BE2C (cell line): ENCODE measurements at regions not wholly inside any gene's neighbourhood (a gene's known extent, or its start where the extent isn't known, plus 50 kb on each side); places are given as distances from the start of the nearest gene placed in this dataset.

Experiments used
- DNase-seq: peaks from one replicate; pipeline ENCODE4 v3.0.0-alpha.2; 2020
- H3K27me3 ChIP-seq: fragments of 250-450 bp; sonication (Bioruptor Pico); 2 replicates; pipeline ENCODE4 v1.5.1; 2020; ENCODE audit warnings: mild to moderate bottlenecking
- H3K36me3 ChIP-seq: fragments of 250-450 bp; sonication (Bioruptor Pico); 2 replicates; pipeline ENCODE4 v1.5.1; 2020; ENCODE audit warnings: mild to moderate bottlenecking
- H3K4me1 ChIP-seq: fragments of 250-450 bp; sonication (Bioruptor Pico); 2 replicates; pipeline ENCODE4 v1.5.1; 2020
- H3K4me3 ChIP-seq: 2 replicates; pipeline ENCODE4 v1.5.1; 2011; ENCODE audit warnings: low read depth, low read length
- H3K9me3 ChIP-seq: fragments of 250-450 bp; sonication (Bioruptor Pico); 2 replicates; pipeline ENCODE4 v1.5.1; 2020
- TF ChIP-seq, protein P1 (sequence below): IDR thresholded peaks from 2 replicates; pipeline ENCODE4 v1.5.1; 2012; ENCODE audit warnings: mild to moderate bottlenecking, low read depth, low read length

- TF ChIP-seq, protein P1, sequence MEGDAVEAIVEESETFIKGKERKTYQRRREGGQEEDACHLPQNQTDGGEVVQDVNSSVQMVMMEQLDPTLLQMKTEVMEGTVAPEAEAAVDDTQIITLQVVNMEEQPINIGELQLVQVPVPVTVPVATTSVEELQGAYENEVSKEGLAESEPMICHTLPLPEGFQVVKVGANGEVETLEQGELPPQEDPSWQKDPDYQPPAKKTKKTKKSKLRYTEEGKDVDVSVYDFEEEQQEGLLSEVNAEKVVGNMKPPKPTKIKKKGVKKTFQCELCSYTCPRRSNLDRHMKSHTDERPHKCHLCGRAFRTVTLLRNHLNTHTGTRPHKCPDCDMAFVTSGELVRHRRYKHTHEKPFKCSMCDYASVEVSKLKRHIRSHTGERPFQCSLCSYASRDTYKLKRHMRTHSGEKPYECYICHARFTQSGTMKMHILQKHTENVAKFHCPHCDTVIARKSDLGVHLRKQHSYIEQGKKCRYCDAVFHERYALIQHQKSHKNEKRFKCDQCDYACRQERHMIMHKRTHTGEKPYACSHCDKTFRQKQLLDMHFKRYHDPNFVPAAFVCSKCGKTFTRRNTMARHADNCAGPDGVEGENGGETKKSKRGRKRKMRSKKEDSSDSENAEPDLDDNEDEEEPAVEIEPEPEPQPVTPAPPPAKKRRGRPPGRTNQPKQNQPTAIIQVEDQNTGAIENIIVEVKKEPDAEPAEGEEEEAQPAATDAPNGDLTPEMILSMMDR, result no peak
- 0 out of 2 replicates have a peak, but pooled peaks cover 2% of the 10 kb centered on the region for H3K4me1 ChIP-seq
- no peaks in the 10 kb centered on the region for H3K27me3 ChIP-seq
- no peaks in the 10 kb centered on the region for H3K9me3 ChIP-seq
- H3K36me3 ChIP-seq, result no peaks in the 10 kb centered on the region
- H3K4me3 ChIP-seq, result no peak overlapping the region
- DNase-seq, result no peak
Measured at GRCh38 chr12:124110372-124110883, 137.4 kb downstream of the ZNF664 start.

DNA sequence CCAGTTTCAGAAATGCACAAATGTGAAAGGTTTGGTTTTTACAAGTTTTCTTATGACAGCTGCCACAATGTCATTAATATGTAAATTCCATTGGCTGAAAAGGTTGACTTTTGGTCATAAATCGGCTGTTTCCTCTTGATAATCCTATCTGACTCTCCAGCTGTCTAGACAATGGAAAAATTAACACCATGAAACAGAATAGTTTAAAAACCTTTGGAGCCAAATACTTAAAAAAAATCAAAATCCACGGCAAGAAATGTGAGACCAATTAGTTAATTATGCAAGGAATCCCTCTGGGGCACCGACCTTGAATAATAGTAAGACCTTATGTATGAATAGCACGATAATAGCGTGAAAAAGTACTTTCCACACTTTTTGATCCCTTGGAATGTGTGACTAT lies 138.0 kb downstream of the ZNF664 start:
- DNase-seq, result no peak
- H3K36me3 ChIP-seq, result no peaks in the 10 kb centered on the region
- H3K4me3 ChIP-seq, result no peak overlapping the region
- H3K4me1 ChIP-seq, result 0 out of 2 replicates have a peak, but pooled peaks cover 2% of the 10 kb centered on the region
- no peaks in the 10 kb centered on the region for H3K9me3 ChIP-seq
- no peaks in the 10 kb centered on the region for H3K27me3 ChIP-seq
- TF ChIP-seq, protein P1, result no peak

- no peak for DNase-seq
- TF ChIP-seq, protein P1, result no peak
- Histone ChIP-seq H3K9me3 (no peaks in the 10 kb centered on the region), H3K4me1 (0 out of 2 replicates have a peak, but pooled peaks cover 2% of the 10 kb centered on the region), H3K27me3 (no peaks in the 10 kb centered on the region), H3K36me3 (no peaks in the 10 kb centered on the region), H3K4me3 (no peak overlapping the region)
Measured at GRCh38 chr12:124114316-124114715, 141.3 kb downstream of the ZNF664 start.

- no peaks in the 10 kb centered on the region for H3K27me3 ChIP-seq
- no peak overlapping the region for H3K4me3 ChIP-seq
- no peak for DNase-seq
- H3K36me3 ChIP-seq, result no peaks in the 10 kb centered on the region
- no peaks in the 10 kb centered on the region for H3K4me1 ChIP-seq
- TF ChIP-seq, protein P1, result no peak
- H3K9me3 ChIP-seq, result no peaks in the 10 kb centered on the region
Measured at GRCh38 chr12:124115496-124115895, 142.5 kb downstream of the ZNF664 start.

DNA sequence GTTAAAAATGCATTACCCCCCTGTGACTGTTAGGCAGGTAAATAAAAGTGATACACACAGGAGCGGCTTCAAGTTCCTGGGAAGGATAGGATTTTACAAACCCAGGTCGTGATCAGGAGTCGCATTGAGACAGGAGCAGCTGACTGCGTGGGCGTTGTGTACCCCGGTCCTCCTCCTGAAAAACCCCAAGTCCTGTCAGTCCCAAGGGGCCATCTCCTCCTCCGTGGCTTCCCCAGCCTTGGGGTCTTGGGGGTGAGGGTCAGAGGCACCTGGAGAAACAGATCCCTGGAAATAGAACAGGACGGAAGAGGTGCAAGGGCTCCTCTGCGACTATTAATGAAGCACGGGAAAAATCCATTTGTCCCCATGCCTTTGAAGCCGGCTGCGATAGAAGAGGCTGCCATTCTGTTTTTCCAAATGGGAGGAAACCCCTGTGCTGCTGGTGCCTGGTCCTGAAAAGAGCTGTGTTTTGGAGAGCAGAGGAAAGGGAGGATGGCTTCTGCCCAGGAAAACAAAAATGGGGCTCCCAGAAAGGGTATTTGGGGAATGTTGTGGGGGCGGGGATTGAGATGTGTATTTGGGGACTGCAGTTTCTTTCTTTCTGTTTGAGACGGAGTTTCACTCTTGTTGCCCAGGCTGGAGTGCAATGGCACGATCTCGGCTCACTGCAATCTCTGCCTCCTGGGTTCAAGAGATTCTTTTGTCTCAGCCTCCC lies 143.1 kb downstream of the ZNF664 start:
- no peaks in the 10 kb centered on the region for H3K9me3 ChIP-seq
- H3K27me3 ChIP-seq, result no peaks in the 10 kb centered on the region
- no peak overlapping the region for H3K4me3 ChIP-seq
- H3K4me1 ChIP-seq, result no peaks in the 10 kb centered on the region
- no peaks in the 10 kb centered on the region for H3K36me3 ChIP-seq
- DNase-seq, result no peak
- TF ChIP-seq, protein P1, result no peak

GRCh38 chr12:124120739-124121138 lies 147.7 kb downstream of the ZNF664 start:
- Histone ChIP-seq H3K9me3 (no peaks in the 10 kb centered on the region), H3K36me3 (no peaks in the 10 kb centered on the region), H3K27me3 (no peaks in the 10 kb centered on the region), H3K4me1 (no peaks in the 10 kb centered on the region), H3K4me3 (no peak overlapping the region)
- TF ChIP-seq, protein P1, result no peak
- DNase-seq, result no peak
